ENCODE measurements at regions not wholly inside any gene's neighbourhood (a gene's known extent, or its start where the extent isn't known, plus 50 kb on each side); places are given as distances from the start of the nearest gene placed in this dataset.

GRCh38 chr4:83889802-83890201 is 353.9 kb downstream of the GPAT3 start:
- Histone ChIP-seq H3K27ac (peak overlapping the region; percentile 80), H3K36me3 (no peaks in the 10 kb centered on the region), H3K4me3 (no peak overlapping the region), H3K4me1 (replicated peaks) (peaks cover 17% of the 10 kb centered on the region), H3K9me3 (replicated peaks) (no peaks in the 10 kb centered on the region), H3K27me3 (replicated peaks) (no peaks in the 10 kb centered on the region)
- DNase-seq (ENCODE audit: low read depth in 1 of 2, low spot score in 2 of 2), result peak in 1 of 2 experiments; percentile 64

- Histone ChIP-seq H3K27ac (no peak overlapping the region), H3K27me3 (replicated peaks) (no peaks in the 10 kb centered on the region), H3K9me3 (replicated peaks) (no peaks in the 10 kb centered on the region), H3K4me1 (replicated peaks) (peaks cover 10% of the 10 kb centered on the region), H3K4me3 (no peak overlapping the region), H3K36me3 (no peaks in the 10 kb centered on the region)
- no peak for DNase-seq (ENCODE audit: low read depth in 1 of 2, low spot score in 2 of 2)
Observed at GRCh38 chr4:83885256-83886182, 349.6 kb downstream of the GPAT3 start.

GRCh38 chr4:83876047-83876446 is 340.1 kb downstream of the GPAT3 start:
- no peaks in the 10 kb centered on the region for H3K9me3 ChIP-seq (replicated peaks)
- no peak for DNase-seq (ENCODE audit: low read depth in 1 of 2, low spot score in 2 of 2)

GRCh38 chr4:83875437-83875836 is 339.5 kb downstream of the GPAT3 start:
- H3K27ac ChIP-seq, result no peak overlapping the region
- no peaks in the 10 kb centered on the region for H3K27me3 ChIP-seq (replicated peaks)
- no peaks in the 10 kb centered on the region for H3K36me3 ChIP-seq
- H3K9me3 ChIP-seq (replicated peaks), result no peaks in the 10 kb centered on the region
- H3K4me3 ChIP-seq, result no peak overlapping the region
- H3K4me1 ChIP-seq (replicated peaks), result peaks cover 8% of the 10 kb centered on the region
- no peak for DNase-seq (ENCODE audit: low read depth in 1 of 2, low spot score in 2 of 2)

More at GRCh38 chr4:83876047-83876446, 340.1 kb downstream of the GPAT3 start:
- H3K4me1 ChIP-seq (replicated peaks), result peaks cover 8% of the 10 kb centered on the region
- no peaks in the 10 kb centered on the region for H3K36me3 ChIP-seq
- H3K4me3 ChIP-seq, result no peak overlapping the region
- no peaks in the 10 kb centered on the region for H3K27me3 ChIP-seq (replicated peaks)
- H3K27ac ChIP-seq, result no peak overlapping the region

DNA sequence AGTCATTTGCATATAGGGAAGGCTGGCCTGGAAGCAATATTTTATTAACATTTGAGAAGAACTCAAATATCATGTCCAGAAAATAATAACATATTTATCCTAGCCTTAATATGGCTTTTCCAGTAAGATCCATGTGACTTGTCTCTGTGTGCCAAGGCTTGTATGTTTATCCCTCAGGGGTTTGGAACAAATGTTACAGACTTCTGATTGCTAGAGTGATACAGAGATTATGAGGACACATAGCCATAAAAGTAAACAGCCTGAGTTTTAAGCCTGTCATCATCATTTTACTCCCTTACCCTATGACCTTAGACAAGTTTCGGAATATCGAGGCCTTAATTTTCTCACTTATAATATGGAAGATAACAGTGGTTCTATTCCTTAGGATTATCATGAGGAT is 338.1 kb downstream of the GPAT3 start:
- Histone ChIP-seq H3K4me3 (no peak overlapping the region), H3K36me3 (no peaks in the 10 kb centered on the region), H3K9me3 (replicated peaks) (no peaks in the 10 kb centered on the region), H3K27me3 (replicated peaks) (no peaks in the 10 kb centered on the region), H3K4me1 (replicated peaks) (peaks cover 8% of the 10 kb centered on the region), H3K27ac (no peak overlapping the region)
- no peak for DNase-seq (ENCODE audit: low read depth in 1 of 2, low spot score in 2 of 2)

- no peak overlapping the region for H3K27ac ChIP-seq
- no peaks in the 10 kb centered on the region for H3K27me3 ChIP-seq (replicated peaks)
- peaks cover 9% of the 10 kb centered on the region for H3K4me1 ChIP-seq (replicated peaks)
- no peak overlapping the region for H3K4me3 ChIP-seq
- no peaks in the 10 kb centered on the region for H3K9me3 ChIP-seq (replicated peaks)
- H3K36me3 ChIP-seq, result no peaks in the 10 kb centered on the region
- DNase-seq (ENCODE audit: low read depth in 1 of 2, low spot score in 2 of 2), result no peak
Observed at GRCh38 chr4:83870328-83870950, 334.5 kb downstream of the GPAT3 start.

GRCh38 chr4:83866834-83867621 is 331.1 kb downstream of the GPAT3 start:
- H3K27ac ChIP-seq, result no peak overlapping the region
- no peak overlapping the region for H3K4me3 ChIP-seq
- no peak for DNase-seq (ENCODE audit: low read depth in 1 of 2, low spot score in 2 of 2)
- H3K9me3 ChIP-seq (replicated peaks), result no peaks in the 10 kb centered on the region
- peaks cover 10% of the 10 kb centered on the region for H3K4me1 ChIP-seq (replicated peaks)
- H3K27me3 ChIP-seq (replicated peaks), result no peaks in the 10 kb centered on the region
- H3K36me3 ChIP-seq, result no peaks in the 10 kb centered on the region

DNA sequence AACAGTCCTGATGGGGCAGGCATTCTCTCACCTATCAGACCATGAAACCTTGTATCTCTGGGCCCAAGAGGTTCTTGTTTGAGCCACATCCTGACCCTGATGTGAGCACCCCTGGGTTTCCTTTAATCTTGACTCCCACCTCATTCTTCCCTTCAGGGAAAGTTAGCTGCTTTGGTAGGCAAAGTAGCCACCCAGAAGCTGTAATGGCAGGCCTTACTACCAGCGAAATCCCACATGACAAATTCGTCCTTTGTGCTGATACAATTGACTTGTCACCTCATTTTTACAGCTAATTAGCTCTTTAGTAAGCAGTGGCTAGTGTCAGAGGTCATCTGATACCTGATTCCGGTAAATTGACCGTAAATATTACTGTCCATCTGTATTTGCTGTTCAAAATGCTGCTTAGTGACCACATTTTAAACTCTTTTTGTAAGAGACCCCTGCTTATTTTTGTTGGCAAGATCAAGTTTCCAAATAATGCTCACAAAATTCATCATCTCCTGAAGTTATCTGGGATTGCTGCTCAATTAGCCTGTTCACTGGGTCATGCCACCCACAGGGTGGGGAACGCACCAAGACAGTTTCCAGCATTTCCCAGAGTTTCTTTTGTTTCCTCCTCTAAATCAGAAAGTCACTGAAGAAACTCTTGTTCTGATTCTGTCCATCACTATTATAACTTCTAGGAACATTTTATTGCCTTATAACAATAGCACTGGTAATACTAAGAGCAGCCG is 329.7 kb downstream of the GPAT3 start:
- Histone ChIP-seq H3K36me3 (no peaks in the 10 kb centered on the region), H3K27me3 (replicated peaks) (no peaks in the 10 kb centered on the region), H3K9me3 (replicated peaks) (no peaks in the 10 kb centered on the region), H3K27ac (no peak overlapping the region), H3K4me3 (no peak overlapping the region), H3K4me1 (replicated peaks) (peaks cover 10% of the 10 kb centered on the region)
- DNase-seq (ENCODE audit: low read depth in 1 of 2, low spot score in 2 of 2), result no peak

GRCh38 chr4:83864097-83864817 is 328.3 kb downstream of the GPAT3 start:
- no peaks in the 10 kb centered on the region for H3K36me3 ChIP-seq
- H3K4me1 ChIP-seq (replicated peaks), result peaks cover 20% of the 10 kb centered on the region
- no peak overlapping the region for H3K4me3 ChIP-seq
- no peak overlapping the region for H3K27ac ChIP-seq
- H3K9me3 ChIP-seq (replicated peaks), result no peaks in the 10 kb centered on the region
- H3K27me3 ChIP-seq (replicated peaks), result no peaks in the 10 kb centered on the region
- DNase-seq (ENCODE audit: low read depth in 1 of 2, low spot score in 2 of 2), result no peak

GRCh38 chr4:83862471-83862870 is 326.6 kb downstream of the GPAT3 start:
- no peak overlapping the region for H3K4me3 ChIP-seq
- H3K36me3 ChIP-seq, result no peaks in the 10 kb centered on the region
- H3K4me1 ChIP-seq (replicated peaks), result peaks cover 31% of the 10 kb centered on the region
- H3K27me3 ChIP-seq (replicated peaks), result no peaks in the 10 kb centered on the region
- H3K27ac ChIP-seq, result no peak overlapping the region
- no peak for DNase-seq (ENCODE audit: low read depth in 1 of 2, low spot score in 2 of 2)
- no peaks in the 10 kb centered on the region for H3K9me3 ChIP-seq (replicated peaks)

- H3K9me3 ChIP-seq (replicated peaks), result no peaks in the 10 kb centered on the region
- H3K4me1 ChIP-seq (replicated peaks), result peaks cover 42% of the 10 kb centered on the region
- H3K27ac ChIP-seq, result no peak overlapping the region
- H3K27me3 ChIP-seq (replicated peaks), result no peaks in the 10 kb centered on the region
- H3K4me3 ChIP-seq, result no peak overlapping the region
- DNase-seq (ENCODE audit: low read depth in 1 of 2, low spot score in 2 of 2), result no peak
- H3K36me3 ChIP-seq, result no peaks in the 10 kb centered on the region
Observed at GRCh38 chr4:83860200-83860599, 324.3 kb downstream of the GPAT3 start.

- no peaks in the 10 kb centered on the region for H3K36me3 ChIP-seq
- DNase-seq (ENCODE audit: low read depth in 1 of 2, low spot score in 2 of 2), result no peak
- H3K27ac ChIP-seq, result no peak overlapping the region
- H3K27me3 ChIP-seq (replicated peaks), result no peaks in the 10 kb centered on the region
- no peak overlapping the region for H3K4me3 ChIP-seq
- H3K9me3 ChIP-seq (replicated peaks), result no peaks in the 10 kb centered on the region
- H3K4me1 ChIP-seq (replicated peaks), result peaks cover 62% of the 10 kb centered on the region
Observed at GRCh38 chr4:83858131-83858530, 322.2 kb downstream of the GPAT3 start.

DNA sequence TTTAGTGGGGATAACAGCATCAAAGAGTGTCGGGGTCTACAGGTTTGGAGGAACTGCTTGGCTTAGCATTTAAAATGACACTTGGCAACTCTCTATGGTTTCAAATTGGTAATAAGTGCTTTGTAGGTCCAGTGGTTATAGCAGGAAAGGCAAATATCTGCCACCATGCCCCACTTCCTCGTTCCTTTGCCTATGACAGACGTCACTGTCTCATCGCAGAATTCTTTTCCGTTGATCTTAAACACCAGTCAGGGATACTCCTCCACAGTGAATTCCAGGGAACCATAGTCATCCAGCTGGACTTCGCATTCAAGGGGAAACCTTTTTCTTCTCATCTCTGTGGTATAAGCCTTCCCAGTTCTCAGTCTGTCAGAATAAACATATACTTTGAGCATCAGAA is 319.1 kb downstream of the GPAT3 start:
- no peaks in the 10 kb centered on the region for H3K27me3 ChIP-seq (replicated peaks)
- H3K4me3 ChIP-seq, result no peak overlapping the region
- H3K9me3 ChIP-seq (replicated peaks), result no peaks in the 10 kb centered on the region
- peaks cover 86% of the 10 kb centered on the region for H3K4me1 ChIP-seq (replicated peaks)
- no peaks in the 10 kb centered on the region for H3K36me3 ChIP-seq
- peak overlapping the region; percentile 99 for H3K27ac ChIP-seq
- DNase-seq (ENCODE audit: low read depth in 1 of 2, low spot score in 2 of 2), result peak; percentile 90 to 95

All from SJSA1 (cell line).